ENCODE measurements at regions not wholly inside any gene's neighbourhood (a gene's known extent, or its start where the extent isn't known, plus 50 kb on each side); places are given as distances from the start of the nearest gene placed in this dataset.
A peak's percentile ranks its signal among the peaks of the same experiment; 100 is the strongest.
"Not testable (repeated sequence)": the region's sequence is repeated elsewhere in the genome, so short reads cannot be mapped to it uniquely, and the experiment has no call there.

DNA sequence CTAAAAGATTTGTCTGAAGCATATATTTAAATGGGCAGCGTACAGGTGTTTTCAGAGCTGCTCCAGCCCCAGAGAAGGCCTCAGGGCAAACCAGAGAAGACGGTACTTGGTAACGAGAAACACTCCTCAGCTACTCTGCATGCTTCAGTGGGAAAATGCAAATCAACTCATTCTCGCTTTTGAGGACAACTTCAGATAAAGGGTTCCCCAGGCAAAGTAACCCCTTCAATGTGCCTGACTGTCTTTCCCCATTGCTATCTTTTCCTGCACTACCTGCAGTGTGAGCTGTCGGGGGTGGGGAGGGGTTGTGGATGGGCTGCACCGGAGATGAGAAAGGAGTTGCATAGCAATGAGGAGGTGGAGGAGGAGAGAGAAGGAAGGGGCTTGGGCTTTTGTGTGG lies 339.7 kb upstream of the CLINT1 start:
- no peak for DNase-seq (ENCODE audit: low spot score)

DNA sequence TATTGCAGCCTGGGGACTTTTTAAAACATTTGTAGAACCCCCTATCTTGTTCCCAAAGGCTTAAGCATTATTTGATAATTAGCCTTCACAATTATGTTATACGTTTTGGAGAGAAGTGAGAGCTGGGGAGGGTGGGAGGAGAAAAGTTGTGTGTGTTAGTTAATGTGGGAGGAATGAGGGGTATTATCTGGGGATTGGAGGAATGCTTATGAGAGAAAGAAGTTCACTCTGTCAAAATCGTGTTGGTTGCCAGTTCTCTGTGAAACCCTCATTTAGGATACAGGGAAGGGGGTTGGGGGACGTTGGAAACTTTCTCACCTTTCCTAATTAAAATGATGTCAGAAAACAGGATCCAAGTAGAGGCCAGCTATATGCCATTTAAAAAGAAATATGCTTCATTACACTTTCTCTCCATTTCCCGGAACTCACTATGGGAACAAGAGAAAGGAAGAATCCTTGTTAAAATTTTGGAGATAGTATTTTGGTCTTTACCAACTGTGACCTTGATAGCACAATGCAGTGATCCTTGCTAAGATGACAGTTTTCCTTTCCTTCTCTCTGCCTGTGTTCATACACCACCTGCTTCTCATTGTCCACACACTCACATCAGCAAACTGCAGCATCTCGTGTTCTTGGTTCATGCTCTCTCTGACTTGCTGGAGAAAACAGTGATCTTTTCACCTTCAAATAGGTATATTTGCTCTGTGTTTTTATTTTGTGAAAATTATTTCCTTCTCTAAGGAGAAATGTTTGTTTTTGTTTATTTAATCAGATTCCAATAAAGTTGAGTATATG lies 336.7 kb upstream of the CLINT1 start:
- DNase-seq (ENCODE audit: low spot score), result no peak

DNA sequence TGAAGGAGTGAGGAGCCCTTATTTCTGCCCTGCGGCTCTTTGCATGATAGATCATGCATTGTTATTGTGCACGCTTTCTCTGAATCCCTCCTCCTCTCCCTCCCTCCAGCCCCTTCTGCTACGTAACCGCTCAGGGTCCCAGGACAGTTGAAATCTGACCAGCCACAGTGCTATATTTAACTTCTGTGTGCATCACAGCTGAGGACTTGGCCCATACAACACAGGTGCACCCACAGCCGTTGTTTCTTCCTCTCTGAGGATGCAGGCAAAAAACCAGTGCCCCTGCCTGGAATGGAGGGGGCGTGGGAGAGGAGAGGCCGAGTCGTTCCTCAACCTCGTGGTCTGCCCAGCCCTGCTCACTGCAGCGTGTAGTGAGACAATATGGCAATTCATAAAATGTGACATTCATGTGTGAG lies 335.6 kb upstream of the CLINT1 start:
- DNase-seq (ENCODE audit: low spot score), result no peak

DNA sequence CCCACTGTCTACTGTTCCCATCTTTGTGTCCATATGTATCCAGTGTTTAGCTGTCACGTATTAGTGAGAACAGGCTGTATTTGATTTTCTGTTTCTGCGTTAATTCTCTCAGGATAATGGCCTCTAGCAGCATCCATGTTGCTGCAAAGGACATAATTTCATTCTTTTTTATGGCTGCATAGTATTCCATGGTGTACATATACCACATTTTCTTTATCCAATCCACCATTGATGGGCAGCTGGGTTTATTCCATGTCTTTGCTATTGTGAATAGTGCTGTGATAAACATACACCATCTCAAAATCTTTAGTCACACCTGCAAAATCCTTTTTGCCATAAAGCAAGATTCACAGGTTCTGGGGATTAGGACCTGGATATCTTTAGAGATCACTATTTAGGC lies 334.4 kb upstream of the CLINT1 start:
- DNase-seq (ENCODE audit: low spot score), result not testable (repeated sequence)

DNA sequence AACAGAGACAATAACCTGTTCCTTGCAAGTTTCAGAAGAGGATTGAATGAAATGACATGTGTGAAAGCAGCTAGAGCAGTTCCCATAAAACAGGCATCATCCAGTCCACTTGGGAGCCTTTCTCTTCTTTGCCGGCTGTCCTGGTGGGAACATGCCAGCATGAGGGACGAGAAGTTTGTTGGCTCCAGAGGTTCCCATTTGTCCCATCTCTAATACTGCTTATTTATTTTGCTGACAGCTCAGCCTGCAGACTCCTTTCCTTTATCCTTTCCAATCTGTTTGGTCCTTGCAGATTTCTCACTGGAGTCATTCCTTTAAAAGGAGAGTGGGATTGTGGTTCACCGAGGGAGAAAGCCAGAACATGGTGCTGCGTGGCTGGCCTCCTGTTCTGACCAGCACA lies 321.5 kb upstream of the CLINT1 start:
- no peak for DNase-seq (ENCODE audit: low spot score)

DNA sequence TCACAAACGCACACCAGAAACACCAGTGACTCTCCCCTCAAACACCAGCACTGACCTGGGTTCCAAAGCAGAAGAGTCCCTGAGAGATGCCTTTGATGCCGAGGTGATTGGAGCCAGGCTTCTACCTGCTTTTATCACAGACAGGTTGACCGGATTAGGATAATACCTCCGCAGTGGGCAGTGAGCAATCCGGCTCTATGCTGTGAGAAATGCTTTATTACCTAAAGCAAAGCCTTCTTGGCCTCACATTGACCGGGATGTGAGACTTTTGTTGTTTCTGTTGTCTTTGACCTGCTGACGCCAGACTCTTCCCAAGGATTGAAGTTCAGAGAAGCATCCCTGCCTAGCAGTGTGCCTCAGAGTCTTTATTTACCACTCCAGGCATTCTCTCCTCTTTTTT lies 320.3 kb upstream of the CLINT1 start:
- DNase-seq (ENCODE audit: low spot score), result no peak

DNA sequence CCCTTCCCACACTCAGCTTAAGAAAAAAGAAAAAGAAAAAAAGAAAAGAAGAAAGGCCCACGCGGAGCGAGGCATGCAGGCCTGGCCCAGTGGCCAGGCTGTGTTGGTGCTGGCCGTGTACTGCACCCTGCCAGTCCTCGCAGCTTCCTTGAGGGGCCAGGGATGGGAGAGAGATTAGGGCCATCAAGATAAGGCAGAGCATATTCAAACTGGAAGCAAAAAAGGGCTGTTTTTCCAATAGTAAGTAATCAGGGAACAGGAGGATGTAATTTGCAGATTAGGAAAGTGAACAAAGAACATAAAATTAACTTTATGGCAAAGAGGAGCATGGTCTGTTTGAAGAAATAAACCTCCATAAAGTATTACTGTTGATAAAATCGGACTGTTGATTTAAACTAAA lies 319.6 kb upstream of the CLINT1 start:
- DNase-seq (ENCODE audit: low spot score), result no peak

DNA sequence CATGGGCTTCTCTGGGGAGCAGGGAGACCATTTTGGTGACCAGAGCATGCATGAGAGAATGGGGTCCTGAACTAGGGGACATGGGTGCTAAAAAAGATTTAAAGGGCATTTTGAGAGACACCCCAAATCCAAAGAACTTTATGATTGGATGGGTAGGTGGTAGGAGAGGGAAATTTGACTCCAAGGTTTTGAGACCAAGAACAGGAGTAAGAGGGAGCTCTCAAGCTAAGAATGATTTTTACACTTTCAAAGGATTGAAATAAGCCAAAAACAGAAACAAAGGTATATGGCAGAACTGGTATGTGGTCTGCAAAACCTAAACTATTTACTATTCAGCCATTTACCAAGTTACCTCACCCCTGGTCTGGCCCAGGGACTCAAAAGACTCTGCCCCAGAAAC lies 318.2 kb upstream of the CLINT1 start:
- no peak for DNase-seq (ENCODE audit: low spot score)

DNA sequence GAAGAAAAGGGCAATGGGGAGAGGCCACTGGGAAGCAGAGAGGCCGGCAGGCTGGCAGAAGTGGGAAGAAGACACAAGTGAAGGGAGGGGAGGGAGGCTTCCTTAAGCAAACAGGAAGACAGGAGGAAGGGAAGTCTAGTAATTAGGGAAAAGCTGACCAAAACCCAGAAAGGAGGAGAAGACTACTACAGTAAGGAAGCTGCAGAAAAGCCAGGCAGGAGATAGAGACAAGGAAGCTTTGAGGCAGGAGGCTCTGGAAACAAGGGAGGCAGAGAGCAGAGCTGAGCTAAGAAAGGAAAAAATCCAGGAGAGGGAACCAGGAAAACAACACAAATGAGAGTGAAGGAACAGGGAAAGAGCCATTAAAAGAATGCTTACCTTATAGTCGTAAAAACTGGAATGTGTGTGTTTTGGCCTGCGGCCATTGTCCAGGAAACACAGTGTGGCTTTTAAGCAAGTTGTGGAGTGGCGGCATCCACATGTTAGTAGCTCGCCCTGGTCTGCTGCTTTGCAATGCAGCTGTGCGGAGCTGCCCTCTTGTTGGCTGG lies 317.1 kb upstream of the CLINT1 start:
- DNase-seq (ENCODE audit: low spot score), result no peak

DNA sequence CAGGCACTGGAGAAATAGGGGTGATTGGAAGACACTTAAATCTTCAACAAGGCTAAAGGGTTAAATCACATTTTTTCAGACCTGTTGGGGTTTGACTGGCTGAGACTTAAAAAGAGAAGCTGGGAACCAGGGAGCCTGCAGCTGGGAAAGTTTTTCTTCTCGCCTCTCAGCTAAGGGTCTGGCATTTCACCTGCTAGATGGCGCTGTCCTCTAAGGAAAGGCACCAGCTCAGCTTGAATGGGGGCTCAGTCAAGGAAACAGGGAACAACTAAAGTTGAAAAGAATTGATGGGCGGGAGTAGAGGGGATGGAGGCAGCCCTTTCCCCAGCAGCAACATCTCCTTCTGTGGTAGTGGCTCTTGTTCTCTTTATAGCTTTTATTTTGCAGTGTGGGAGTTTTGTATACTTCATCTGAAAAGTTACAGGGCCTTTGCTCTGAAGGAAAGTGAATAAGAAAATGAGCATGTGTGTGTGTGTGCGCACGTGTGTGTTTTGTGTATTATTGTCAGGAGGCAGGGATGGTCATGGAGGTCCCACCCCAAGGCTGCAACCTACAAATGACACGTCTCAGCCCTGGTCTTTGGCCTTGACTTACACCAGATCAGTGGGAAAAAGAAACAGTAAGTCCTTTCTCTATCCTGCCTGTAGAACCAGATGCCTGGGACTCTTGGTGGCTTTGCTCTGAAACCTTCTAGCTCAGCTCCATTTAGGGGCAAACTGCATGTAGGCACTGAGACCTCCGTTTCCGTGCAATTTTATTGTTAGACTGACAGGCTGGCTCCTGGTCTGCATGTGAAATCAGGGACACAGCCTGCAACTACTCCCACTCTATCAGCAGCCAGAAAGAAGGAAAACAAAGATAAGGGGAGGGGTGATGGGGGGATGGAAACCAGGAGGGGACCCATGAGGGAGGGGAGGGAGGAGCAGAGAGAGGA lies 316.2 kb upstream of the CLINT1 start:
- DNase-seq (ENCODE audit: low spot score), result peak; percentile 82

DNA sequence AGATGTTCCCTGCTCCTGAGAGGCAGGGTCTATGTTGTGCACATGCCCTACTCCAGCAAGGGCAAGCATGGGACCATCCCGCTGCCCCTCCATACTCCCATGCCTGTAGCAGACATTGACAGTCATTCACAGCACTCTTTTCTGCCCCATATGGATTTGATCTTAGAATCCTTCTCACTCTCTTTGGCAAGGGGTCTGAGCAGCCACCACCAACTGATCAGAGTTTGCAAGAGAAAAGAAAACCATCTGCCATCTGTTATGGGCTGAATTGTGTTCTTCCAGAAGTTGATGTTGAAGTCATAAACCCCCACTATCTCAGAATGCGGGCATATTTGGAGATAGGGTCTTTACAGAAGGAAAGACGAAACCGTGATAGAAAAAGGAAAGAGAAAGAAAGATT lies 315.1 kb upstream of the CLINT1 start:
- no peak for DNase-seq (ENCODE audit: low spot score)

DNA sequence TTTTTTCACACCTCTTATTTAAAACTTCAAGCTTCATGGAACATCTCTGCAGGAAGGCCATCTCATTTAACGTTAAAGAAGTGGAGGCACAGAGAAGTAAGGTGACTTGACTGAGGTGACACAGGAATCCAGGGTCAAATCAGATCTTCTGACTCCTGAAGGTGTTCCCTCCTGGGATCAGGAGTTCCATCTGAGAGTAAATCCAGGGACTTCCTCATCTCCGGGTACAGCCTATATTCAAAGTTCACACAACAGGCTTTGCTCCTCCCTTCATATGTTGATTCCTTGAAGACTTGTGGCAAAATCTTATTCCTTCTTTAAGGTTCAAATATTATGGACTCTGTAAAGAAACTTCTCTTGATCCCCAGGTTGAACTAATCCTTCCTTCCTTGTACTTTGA lies 313.1 kb upstream of the CLINT1 start:
- no peak for DNase-seq (ENCODE audit: low spot score)

DNA sequence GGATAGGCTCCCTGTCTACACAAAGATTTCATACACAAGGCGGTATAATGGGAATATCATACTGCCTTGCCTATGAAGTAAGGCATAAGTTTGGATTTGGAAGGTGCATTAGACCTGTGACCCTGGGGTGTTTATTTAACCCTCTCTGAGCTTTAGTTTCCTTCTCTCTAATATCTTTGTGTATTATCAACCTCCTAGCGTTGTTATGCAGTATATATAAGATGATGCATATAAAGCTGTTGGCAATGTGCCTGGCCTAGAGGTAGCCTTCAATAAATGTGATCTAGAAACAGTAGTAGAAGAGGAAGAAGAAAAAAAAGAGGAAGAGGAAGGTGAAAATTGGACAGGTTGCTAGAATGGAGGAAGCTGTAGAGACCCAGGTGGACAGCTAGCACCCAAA lies 311.6 kb upstream of the CLINT1 start:
- no peak for DNase-seq (ENCODE audit: low spot score)

DNA sequence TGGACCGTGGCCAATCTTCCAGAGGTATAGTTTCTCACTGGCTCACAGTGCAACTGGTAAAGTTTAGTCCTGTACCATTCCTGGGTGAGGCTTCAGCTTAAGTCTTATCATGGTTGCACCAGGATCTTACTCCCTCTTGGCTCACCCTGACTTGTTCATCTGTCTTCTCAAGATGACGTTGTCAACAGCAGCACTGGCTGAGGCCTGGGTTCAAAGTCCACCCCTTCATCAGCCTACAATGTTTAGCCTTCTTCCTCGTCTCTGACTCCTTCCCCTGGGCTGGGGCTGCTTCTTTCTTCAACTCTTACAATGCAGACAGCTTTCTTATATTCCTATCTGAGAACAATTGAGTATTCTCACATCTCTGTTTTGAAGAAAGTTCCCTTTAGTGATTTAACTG lies 311.1 kb upstream of the CLINT1 start:
- DNase-seq (ENCODE audit: low spot score), result no peak

DNA sequence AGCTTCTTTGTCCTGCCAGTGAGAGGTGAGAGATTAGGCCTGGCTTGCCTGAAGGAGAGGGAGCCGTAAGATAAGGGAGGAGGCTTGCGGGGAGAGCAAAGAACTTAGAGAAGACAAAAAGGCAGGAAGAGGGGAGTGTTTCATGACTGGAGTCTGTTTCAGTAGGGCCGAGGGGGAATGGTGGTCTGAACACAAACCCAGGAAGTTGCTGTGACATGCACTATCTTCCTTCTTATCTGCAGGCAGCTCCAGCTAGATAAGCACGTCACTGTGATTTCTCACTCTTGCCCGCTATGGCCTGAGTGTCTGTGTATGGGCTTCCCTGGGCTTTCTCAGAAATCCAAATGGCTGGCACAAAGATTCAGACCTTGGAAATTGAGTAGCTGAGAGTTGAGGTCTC lies 307.5 kb upstream of the CLINT1 start:
- no peak for DNase-seq (ENCODE audit: low spot score)

DNA sequence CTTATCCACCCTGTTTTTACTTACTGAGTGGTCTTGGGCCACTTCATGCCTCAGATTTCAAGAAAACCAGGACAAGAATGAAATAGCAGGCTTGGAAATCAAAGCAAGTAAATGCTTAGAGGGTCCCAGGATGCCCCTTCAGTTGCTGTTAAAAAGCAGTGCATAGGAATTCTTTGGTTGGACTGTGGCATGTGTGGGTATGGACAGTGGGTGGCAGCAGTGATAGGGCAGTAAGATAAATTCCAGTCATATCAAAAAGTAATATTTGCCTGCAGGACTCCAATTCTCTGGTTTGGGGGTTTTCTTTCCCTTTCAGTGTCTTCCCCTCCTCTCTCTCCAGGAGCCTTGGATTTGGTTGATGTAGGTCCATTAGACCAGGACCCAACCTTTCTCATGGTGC lies 306.7 kb upstream of the CLINT1 start:
- DNase-seq (ENCODE audit: low spot score), result no peak

DNA sequence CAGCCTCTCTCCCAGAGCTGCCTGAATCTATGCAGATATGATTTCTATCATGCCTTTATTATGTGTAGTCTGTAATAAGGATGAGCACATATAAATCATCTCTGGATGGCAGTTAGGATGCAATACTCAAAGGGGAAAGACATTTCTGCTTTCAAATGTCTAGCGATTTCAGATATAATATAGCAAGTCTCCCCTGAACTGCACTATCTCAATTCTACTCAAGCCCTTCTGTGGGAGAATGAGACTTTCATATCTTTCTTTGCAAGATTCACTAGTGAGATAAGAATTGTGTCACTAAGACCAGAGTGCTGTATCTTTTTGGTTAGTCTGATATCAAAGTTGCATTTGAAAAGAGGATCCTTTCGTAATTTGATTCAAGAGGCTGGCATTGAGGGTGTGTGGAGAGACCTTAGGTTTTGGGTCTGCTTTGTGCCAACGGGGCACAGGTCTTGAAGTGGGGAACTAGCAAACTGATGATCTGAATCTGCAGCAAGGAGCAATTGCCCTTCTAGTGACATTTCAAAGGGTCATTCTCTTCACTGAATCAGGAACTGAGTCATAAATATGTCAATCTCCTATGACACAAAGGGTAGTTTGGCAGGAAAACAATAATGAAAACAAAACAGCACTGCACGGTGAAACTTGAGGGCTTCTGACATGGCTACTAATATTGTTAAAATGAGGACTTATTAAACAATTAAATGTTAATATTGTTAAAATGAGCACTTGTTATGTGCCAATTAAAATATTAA lies 305.5 kb upstream of the CLINT1 start:
- DNase-seq (ENCODE audit: low spot score), result no peak

DNA sequence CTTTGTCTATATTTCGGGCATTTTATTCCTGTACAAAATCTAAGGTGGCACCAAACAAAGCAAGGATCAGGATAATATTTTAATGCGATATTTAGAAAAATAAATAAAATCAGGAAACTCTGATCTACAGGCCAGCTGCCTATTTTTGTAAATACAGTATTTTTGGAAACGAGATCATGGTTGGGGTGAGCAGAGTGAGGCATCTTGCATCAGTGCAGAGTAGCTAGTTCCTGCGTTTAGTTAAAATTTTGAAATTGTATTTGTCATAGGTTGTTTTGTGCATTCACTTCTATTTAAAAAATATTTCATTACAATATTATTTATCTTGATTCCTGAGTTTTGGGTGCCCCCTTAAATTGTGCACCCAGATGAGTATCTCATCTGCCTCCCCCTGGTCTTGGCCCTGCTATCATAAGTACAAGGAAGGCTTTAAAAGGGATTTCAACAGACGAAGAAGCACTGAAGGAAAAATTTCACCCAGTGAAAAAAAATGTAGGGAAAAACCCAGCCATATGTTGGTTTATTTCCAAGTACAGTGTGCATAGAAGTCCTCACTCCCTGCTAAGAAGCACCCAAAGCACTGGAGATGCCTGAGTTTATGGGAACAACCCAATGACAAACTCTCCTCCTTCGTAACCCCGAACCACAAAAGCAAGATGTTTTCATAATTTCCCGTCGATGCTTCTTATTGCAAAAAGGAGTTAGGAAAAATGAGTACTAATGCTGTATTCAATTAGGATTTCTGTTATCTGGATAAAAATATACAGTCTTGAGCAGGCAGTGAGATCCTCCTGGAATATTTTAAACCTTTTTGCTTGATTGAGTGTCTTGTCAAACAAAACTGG lies 304.7 kb upstream of the CLINT1 start:
- no peak for DNase-seq (ENCODE audit: low spot score)

DNA sequence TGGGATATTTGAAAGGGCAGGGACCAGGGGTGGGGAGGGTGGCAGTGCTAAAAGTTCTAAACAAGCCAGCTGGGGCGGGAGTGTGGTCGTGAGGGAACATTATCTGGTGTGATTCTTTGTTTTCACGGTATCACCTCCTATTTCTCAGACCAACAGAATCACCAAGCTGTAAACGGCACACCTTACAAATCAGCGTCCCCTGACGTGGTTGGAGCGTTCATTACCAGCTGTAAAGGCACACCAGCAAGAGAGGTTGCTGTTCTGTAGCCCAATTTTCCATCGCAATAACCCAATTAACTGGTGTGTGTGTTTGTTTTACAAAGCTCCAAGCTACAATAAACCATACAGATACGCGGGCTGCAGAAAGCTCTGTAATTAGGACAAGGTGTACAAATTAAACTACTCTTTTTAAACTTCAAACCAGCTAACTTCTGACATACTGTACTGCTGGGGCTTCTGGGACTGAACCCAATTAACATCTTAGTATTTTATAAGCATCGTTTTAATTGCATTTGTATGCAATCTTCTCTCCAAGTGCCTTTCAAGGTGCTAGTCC lies 303.6 kb upstream of the CLINT1 start:
- DNase-seq (ENCODE audit: low spot score), result no peak

DNA sequence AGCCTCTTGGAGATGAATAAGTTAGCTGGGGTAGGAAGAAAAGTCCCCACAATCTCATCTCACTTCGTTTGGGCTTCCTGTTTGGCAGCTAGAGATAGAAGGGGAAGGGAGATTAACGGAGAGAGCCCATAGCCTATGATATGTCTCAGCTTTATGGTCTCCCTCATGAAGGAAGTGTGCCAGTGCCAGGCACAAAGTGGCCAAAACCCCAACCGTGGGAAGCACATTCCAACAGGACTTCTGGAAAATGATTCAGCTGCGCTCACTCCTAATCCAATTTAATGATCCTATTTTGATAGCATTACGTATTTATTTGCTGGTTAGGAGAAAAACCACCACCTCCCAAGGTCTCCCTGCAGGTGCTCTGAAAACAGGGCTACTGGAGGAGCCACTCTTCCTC lies 303.1 kb upstream of the CLINT1 start:
- DNase-seq (ENCODE audit: low spot score), result no peak

DNA sequence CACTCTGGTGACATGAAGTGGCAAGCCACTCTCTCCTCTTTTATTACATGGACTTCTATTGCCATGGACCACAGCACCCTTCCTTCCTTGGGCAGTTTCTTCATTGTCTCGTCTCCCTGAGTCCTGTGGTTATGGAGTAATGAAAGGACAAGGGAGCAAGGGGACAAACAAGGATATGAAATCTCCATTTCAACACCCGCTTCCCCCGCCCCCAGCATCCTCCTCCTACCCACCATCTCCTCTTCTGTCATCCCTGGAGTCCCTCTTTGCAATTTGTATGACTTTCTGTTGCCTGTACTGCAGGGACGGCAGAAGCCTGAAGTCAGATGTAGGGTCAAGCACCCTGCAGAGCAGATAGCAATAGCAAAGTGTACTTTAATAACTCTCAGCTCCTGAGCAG lies 300.7 kb upstream of the CLINT1 start:
- no peak for DNase-seq (ENCODE audit: low spot score)

Data from D341Med (cell line).